H1 (cell line): ENCODE measurements at regions not wholly inside any gene's neighbourhood (a gene's known extent, or its start where the extent isn't known, plus 50 kb on each side); places are given as distances from the start of the nearest gene placed in this dataset.

Experiments used
- CTCF ChIA-PET: fragments of 300-600 bp; sonication (Branson Sonifier 250); formaldehyde crosslinking; loops from one replicate; lab custom pipeline; 2021; ENCODE audit not compliant: partially characterized antibody; lab: Charles Lee
- POLR2A ChIA-PET: fragments of 300-600 bp; sonication (Branson Sonifier 250); formaldehyde crosslinking; loops from one replicate; lab custom pipeline; 2021; ENCODE audit warnings: inconsistent platforms; ENCODE audit not compliant: partially characterized antibody; lab: Charles Lee
- DNase-seq, 2 experiments: peaks; one replicate each; pipeline versions ENCODE4 v3.0.0 to v3.0.0-alpha.2; 2010 to 2022; ENCODE audit warnings: low spot score in 2 of 2, low read depth in 1 of 2, mixed read lengths in 1 of 2
- FAIRE-seq: peaks from 2 replicates; lab custom pipeline; 2011; peaks lifted over from hg19 to GRCh38; lab: Jason Lieb, UNC
- H2AFZ ChIP-seq: 2 replicates; pipeline ENCODE4 v1.8.1; 2012; ENCODE audit warnings: low read length, inconsistent platforms
- H2AK5ac ChIP-seq: 2 replicates; pipeline ENCODE4 v1.6.1; 2013; ENCODE audit warnings: low read depth, low read length
- H2BK120ac ChIP-seq: replicated peaks from 2 replicates; pipeline ENCODE3; 2013; ENCODE audit warnings: low read depth, low read length, inconsistent platforms
- H2BK12ac ChIP-seq: 2 replicates; pipeline ENCODE4 v1.6.1; 2013; ENCODE audit warnings: low read depth, low read length
- H2BK15ac ChIP-seq: 2 replicates; pipeline ENCODE4 v1.6.1; 2013; ENCODE audit warnings: low read length
- H2BK20ac ChIP-seq: 2 replicates; pipeline ENCODE4 v1.6.1; 2013; ENCODE audit warnings: low read length
- H2BK5ac ChIP-seq: 2 replicates; pipeline ENCODE4 v1.6.1; 2013; ENCODE audit warnings: low read depth, low read length
- H3K14ac ChIP-seq: 2 replicates; pipeline ENCODE4 v1.6.1; 2013; ENCODE audit warnings: inconsistent platforms; ENCODE audit not compliant: insufficient read length
- H3K18ac ChIP-seq: 2 replicates; pipeline ENCODE4 v1.6.1; 2013; ENCODE audit warnings: low read length; ENCODE audit errors: extremely low read depth
- H3K23ac ChIP-seq: 2 replicates; pipeline ENCODE4 v1.6.1; 2013; ENCODE audit warnings: inconsistent platforms; ENCODE audit not compliant: insufficient read length
- H3K23me2 ChIP-seq: 2 replicates; pipeline ENCODE4 v1.6.1; 2013; ENCODE audit warnings: low read depth, low read length
- H3K27ac ChIP-seq: 2 replicates; pipeline ENCODE4 v1.6.1; 2011; ENCODE audit warnings: low read depth, low read length, inconsistent platforms
- H3K27me3 ChIP-seq, 4 experiments: replicated peaks in 1 of 4; 1 replicate in 1 of 4; 2 replicates in 3 of 4; pipeline versions ENCODE4 v1.6.1 to v1.8.1; 2011 to 2013; ENCODE audit warnings: low read length in 3 of 4, mild to moderate bottlenecking in 3 of 4, inconsistent platforms in 2 of 4, mixed read lengths in 2 of 4, moderate library complexity in 1 of 4; ENCODE audit not compliant: control insufficient read depth in 3 of 4, insufficient read depth in 3 of 4; ENCODE audit errors: extremely low read depth in 1 of 4
- H3K36me3 ChIP-seq, 4 experiments: 2 replicates each; pipeline versions ENCODE4 v1.6.1 to v1.8.1; 2011 to 2013; ENCODE audit warnings: mild to moderate bottlenecking in 4 of 4, low read length in 3 of 4, moderate library complexity in 2 of 4, control low read depth in 1 of 4, inconsistent platforms in 1 of 4; ENCODE audit not compliant: insufficient read depth in 4 of 4, control insufficient read depth in 2 of 4
- H3K4ac ChIP-seq: replicated peaks from 2 replicates; pipeline ENCODE3; 2013; ENCODE audit warnings: low read length, low read depth, mixed read lengths, inconsistent platforms; ENCODE audit not compliant: insufficient read length
- H3K4me1 ChIP-seq, 4 experiments: replicated peaks in 1 of 4; 1 replicate in 1 of 4; 2 replicates in 3 of 4; pipeline versions ENCODE4 v1.6.1 to v1.8.1; 2011 to 2013; ENCODE audit warnings: low read length in 3 of 4, inconsistent platforms in 2 of 4, mixed read lengths in 1 of 4; ENCODE audit not compliant: insufficient read depth in 4 of 4, control insufficient read depth in 3 of 4
- H3K4me2 ChIP-seq, 2 experiments: 2 replicates each; pipeline versions ENCODE4 v1.6.1 to v1.8.1; 2011 to 2013; ENCODE audit warnings: low read depth in 2 of 2, low read length in 2 of 2, control low read depth in 1 of 2, inconsistent platforms in 1 of 2, mild to moderate bottlenecking in 1 of 2; ENCODE audit not compliant: insufficient read depth in 1 of 2
- H3K4me3 ChIP-seq, 4 experiments: fragments of 200-600, 300-600 bp in 1 of 4; sonication (generic), shearing (Covaris generic), sonication (Bioruptor Twin) in 1 of 4; 2 replicates each; pipeline versions ENCODE4 v1.5.1 to v1.8.1; 2011 to 2016; ENCODE audit warnings: low read length in 4 of 4, low read depth in 3 of 4, control low read depth in 2 of 4, inconsistent platforms in 2 of 4, mild to moderate bottlenecking in 2 of 4, mixed read lengths in 1 of 4, moderate library complexity in 1 of 4; ENCODE audit not compliant: insufficient read depth in 2 of 4; ENCODE audit errors: extremely low read depth in 1 of 4
- H3K56ac ChIP-seq: replicated peaks from 2 replicates; pipeline ENCODE3; 2013; ENCODE audit warnings: low read depth, mild to moderate bottlenecking, mixed read lengths, low read length, inconsistent platforms; ENCODE audit not compliant: insufficient read length
- H3K79me1 ChIP-seq: 2 replicates; pipeline ENCODE4 v1.6.1; 2013; ENCODE audit warnings: low read depth, low read length, control low read depth
- H3K79me2 ChIP-seq, 2 experiments: 2 replicates each; pipeline versions ENCODE4 v1.6.1 to v1.8.1; 2012 to 2013; ENCODE audit warnings: low read length in 2 of 2, mild to moderate bottlenecking in 2 of 2, inconsistent platforms in 1 of 2; ENCODE audit not compliant: insufficient read depth in 2 of 2, control insufficient read depth in 1 of 2
- H3K9ac ChIP-seq, 4 experiments: replicated peaks in 1 of 4; 1 replicate in 1 of 4; 2 replicates in 3 of 4; pipeline versions ENCODE4 v1.6.1 to v1.8.1; 2011 to 2013; ENCODE audit warnings: low read depth in 3 of 4, low read length in 3 of 4, control low read depth in 2 of 4, mild to moderate bottlenecking in 2 of 4, moderate library complexity in 2 of 4, inconsistent platforms in 1 of 4; ENCODE audit errors: extremely low read depth in 1 of 4
- H3K9me3 ChIP-seq, 2 experiments: 2 replicates each; pipeline versions ENCODE4 v1.6.1 to v1.8.1; 2012 to 2013; ENCODE audit warnings: mild to moderate bottlenecking in 2 of 2, moderate library complexity in 2 of 2, control low read depth in 1 of 2, inconsistent platforms in 1 of 2, low read depth in 1 of 2, low read length in 1 of 2, mixed read lengths in 1 of 2; ENCODE audit not compliant: insufficient read depth in 2 of 2
- H4K20me1 ChIP-seq, 2 experiments: replicated peaks in 1 of 2; 2 replicates each; pipeline versions ENCODE3 to v1.8.1; 2011 to 2013; ENCODE audit warnings: inconsistent platforms in 2 of 2, low read length in 2 of 2, mild to moderate bottlenecking in 1 of 2; ENCODE audit not compliant: insufficient read depth in 2 of 2, control insufficient read depth in 1 of 2
- H4K5ac ChIP-seq: 2 replicates; pipeline ENCODE4 v1.6.1; 2013; ENCODE audit warnings: low read length, low read depth, mixed read lengths, inconsistent platforms; ENCODE audit not compliant: insufficient read length
- H4K8ac ChIP-seq: 2 replicates; pipeline ENCODE4 v1.8.0; 2013; ENCODE audit warnings: mild to moderate bottlenecking, moderate library complexity, low read length, inconsistent platforms; ENCODE audit not compliant: insufficient read depth; ENCODE audit errors: extremely low read depth
- H4K91ac ChIP-seq: replicated peaks from 2 replicates; pipeline ENCODE3; 2013; ENCODE audit warnings: low read length, mixed read lengths, inconsistent platforms; ENCODE audit not compliant: insufficient read length
- CEBPB ChIP-seq: IDR thresholded peaks from 2 replicates; pipeline ENCODE4 v1.6.1; 2012; ENCODE audit warnings: low read depth, low read length
- CHD2 ChIP-seq: IDR thresholded peaks from 2 replicates; pipeline ENCODE4 v1.6.1; 2012; ENCODE audit warnings: low read length, improper control_type of control experiment
- CREB1 ChIP-seq: IDR thresholded peaks from 2 replicates; pipeline ENCODE4 v1.6.1; 2012; ENCODE audit warnings: inconsistent platforms
- CTCF ChIP-seq, 3 experiments: IDR thresholded peaks; 1 replicate in 2 of 3; 2 replicates in 1 of 3; pipeline versions ENCODE4 v1.5.1 to v1.6.1; 2011; ENCODE audit warnings: low read length in 3 of 3, mild to moderate bottlenecking in 3 of 3, inconsistent platforms in 2 of 3, low read depth in 1 of 3, moderate library complexity in 1 of 3; ENCODE audit not compliant: insufficient read depth in 1 of 3; ENCODE audit errors: control extremely low read depth in 1 of 3
- GABPA ChIP-seq: IDR thresholded peaks from 2 replicates; pipeline ENCODE4 v1.6.1; 2011; ENCODE audit warnings: mild to moderate bottlenecking, low read length, moderate library complexity, borderline replicate concordance; ENCODE audit not compliant: insufficient read depth
- MAFK ChIP-seq: IDR thresholded peaks from 2 replicates; pipeline ENCODE4 v1.6.1; 2012; ENCODE audit warnings: low read depth, mild to moderate bottlenecking, improper control_type of control experiment, low read length
- NRF1 ChIP-seq: IDR thresholded peaks from 2 replicates; pipeline ENCODE4 v1.6.1; 2011; ENCODE audit warnings: mild to moderate bottlenecking, low read depth, low read length, improper control_type of control experiment
- POLR2A ChIP-seq, 2 experiments: IDR thresholded peaks; 1 replicate in 1 of 2; 2 replicates in 1 of 2; pipeline ENCODE4 v1.6.1; 2011; ENCODE audit warnings: low read depth in 2 of 2, low read length in 2 of 2, mild to moderate bottlenecking in 2 of 2; ENCODE audit errors: control extremely low read depth in 1 of 2
- RAD21 ChIP-seq, 2 experiments: IDR thresholded peaks in 1 of 2; conservative IDR thresholded peaks in 1 of 2; 2 replicates each; pipeline ENCODE4 v1.6.1; 2011; ENCODE audit warnings: low read depth in 2 of 2, low read length in 2 of 2, improper control_type of control experiment in 1 of 2, inconsistent platforms in 1 of 2, mild to moderate bottlenecking in 1 of 2, moderate library complexity in 1 of 2
- SIX5 ChIP-seq: IDR thresholded peaks from 2 replicates; pipeline ENCODE4 v1.6.1; 2011; ENCODE audit warnings: mild to moderate bottlenecking, low read depth, low read length
- SP4 ChIP-seq: IDR thresholded peaks from 2 replicates; pipeline ENCODE4 v1.6.1; 2012; ENCODE audit warnings: low read length, inconsistent platforms
- WGBS, 2 experiments: shearing (Covaris generic) in 1 of 2; methylation state at CpG; one replicate each; pipeline versions ENCODE4 v1.1.6 to v1.1.7; 2013 to 2015; ENCODE audit warnings: low lambda C conversion rate in 2 of 2, mixed read lengths in 2 of 2, inconsistent platforms in 1 of 2, low coverage in 1 of 2, missing lambda C conversion rate in 1 of 2; ENCODE audit not compliant: insufficient replicate concordance in 2 of 2, insufficient coverage in 1 of 2, insufficient read length in 1 of 2; ENCODE audit errors: extremely low coverage in 1 of 2, missing lambda C conversion rate in 1 of 2; 5-methylcytosine and 5-hydroxymethylcytosine counted together

- Histone ChIP-seq H3K4me2 (peak overlapping the region; percentile 57 to 65), H3K79me2 (no peaks in the 10 kb centered on the region), H3K18ac (no peak overlapping the region), H3K56ac (peak overlapping the region; percentile 12), H3K79me1 (no peaks in the 10 kb centered on the region), H3K23me2 (no peaks in the 10 kb centered on the region), H2BK5ac (no peak overlapping the region), H4K8ac (peak overlapping the region; percentile 75), H3K27ac (no peak overlapping the region), H3K27me3 (no peaks in the 10 kb centered on the region), H2BK12ac (no peak overlapping the region), H3K4me1 (no peaks in the 10 kb centered on the region; a peak in 2 of 7 replicates), H2AFZ (no peak overlapping the region; the same call in 1 of the 2 replicates), H3K9me3 (no peaks in the 10 kb centered on the region), H4K91ac (peak overlapping the region; percentile 65), H3K36me3 (no peaks in the 10 kb centered on the region; a peak in 1 of 8 replicates), H2BK20ac (no peak overlapping the region), H3K4ac (no peak overlapping the region), H3K14ac (no peak overlapping the region), H4K20me1 (no peaks in the 10 kb centered on the region), H2BK120ac (no peak overlapping the region), H3K4me3 (peak overlapping the region; percentile 40 to 64 (median 42)), H4K5ac (no peak overlapping the region), H2BK15ac (no peak overlapping the region), H3K23ac (no peak overlapping the region), H3K9ac (peak overlapping the region in 3 of 4 experiments; percentile 34 to 50 (median 45); a peak in 4 of 7 replicates), H2AK5ac (no peak overlapping the region)
- no peak for FAIRE-seq
- TF ChIP-seq POLR2A (IDR thresholded peaks at IDR 0.05; ENCODE audit: control extremely low read depth in 1 of 2, low read depth in 2 of 2, low read length in 2 of 2) (no peak), MAFK (no peak), SP4 (no peak), CHD2 (no peak), CTCF (IDR thresholded peaks at IDR 0.05; ENCODE audit: control extremely low read depth in 1 of 3, insufficient read depth in 1 of 3, low read depth in 1 of 3, low read length in 3 of 3) (no peak), CREB1 (no peak), NRF1 (no peak), RAD21 (IDR thresholded peaks at IDR 0.05 in 1 of 2, conservative IDR thresholded peaks at IDR 0.05 in 1 of 2; ENCODE audit: low read depth in 2 of 2, low read length in 2 of 2) (no peak), SIX5 (no peak), CEBPB (no peak), GABPA (no peak)
- CTCF ChIA-PET, result interaction anchor here (1.0 to 2.0 kb wide), 3 partner anchors 10 to 196 kb away, joined by 3 to 14 read pairs (median 5); no protein-coding TSS in a partner anchor
- POLR2A ChIA-PET, result interaction anchor here (1.0 kb wide), 1 partner anchor 11 kb away, joined by 3 read pairs; no protein-coding TSS in a partner anchor
- 64% methylated on average over 7 of the region's 18 CpGs; no CpG with 5 or more reads in 1 of the 2 experiments for WGBS, 2 experiments
- DNase-seq, result no peak
Measured at GRCh38 chr5:1634337-1634661, 110.5 kb upstream of the LPCAT1 start.
